Keratinocyte (primary cell): ENCODE measurements at regions not wholly inside any gene's neighbourhood (a gene's known extent, or its start where the extent isn't known, plus 50 kb on each side); places are given as distances from the start of the nearest gene placed in this dataset.

Experiments used
- DNase-seq: peaks from one replicate; pipeline ENCODE4 v3.0.0-alpha.2; 2011; ENCODE audit warnings: low read depth, missing footprints, low spot score
- FAIRE-seq: peaks from 2 replicates; lab custom pipeline; 2011; peaks lifted over from hg19 to GRCh38; lab: Jason Lieb, UNC
- H2AFZ ChIP-seq: 2 replicates; pipeline ENCODE4 v1.6.0; 2012; ENCODE audit warnings: low read length, control low read depth, inconsistent platforms; ENCODE audit not compliant: control insufficient read depth
- H3K27ac ChIP-seq: 2 replicates; pipeline ENCODE4 v1.5.1; 2011; ENCODE audit warnings: low read length; ENCODE audit not compliant: control insufficient read depth, insufficient read depth
- H3K27me3 ChIP-seq: 3 replicates; pipeline ENCODE4 v1.6.0; 2011; ENCODE audit warnings: low read length; ENCODE audit not compliant: control insufficient read depth, insufficient read depth; ENCODE audit errors: extremely low read depth
- H3K36me3 ChIP-seq, 2 experiments: 2 replicates in 1 of 2; 3 replicates in 1 of 2; pipeline ENCODE4 v1.5.1; 2011; ENCODE audit warnings: low read length in 2 of 2, mild to moderate bottlenecking in 1 of 2; ENCODE audit not compliant: control insufficient read depth in 2 of 2, insufficient read depth in 2 of 2; ENCODE audit errors: extremely low read depth in 1 of 2
- H3K4me1 ChIP-seq: 3 replicates; pipeline ENCODE4 v1.5.1; 2011; ENCODE audit warnings: low read length; ENCODE audit not compliant: control insufficient read depth, insufficient read depth; ENCODE audit errors: extremely low read depth
- H3K4me2 ChIP-seq: 3 replicates; pipeline ENCODE4 v1.6.0; 2011; ENCODE audit warnings: low read depth, low read length; ENCODE audit not compliant: control insufficient read depth, insufficient read depth; ENCODE audit errors: extremely low read depth
- H3K4me3 ChIP-seq, 3 experiments: fragments of 200-600 bp in 1 of 3; sonication (generic) in 1 of 3; 2 replicates in 2 of 3; 3 replicates in 1 of 3; pipeline ENCODE4 v1.5.1; 2011 to 2016; ENCODE audit warnings: low read length in 3 of 3, mild to moderate bottlenecking in 3 of 3, control low read depth in 2 of 3, inconsistent platforms in 1 of 3, low read depth in 1 of 3, mixed read lengths in 1 of 3, mixed run types in 1 of 3, moderate library complexity in 1 of 3; ENCODE audit not compliant: control insufficient read depth in 2 of 3, insufficient read depth in 2 of 3; ENCODE audit errors: extremely low read depth in 1 of 3
- H3K79me2 ChIP-seq: 2 replicates; pipeline ENCODE4 v1.6.0; 2012; ENCODE audit warnings: low read length; ENCODE audit not compliant: control insufficient read depth, insufficient read depth
- H3K9ac ChIP-seq: 3 replicates; pipeline ENCODE4 v1.6.0; 2011; ENCODE audit warnings: low read length; ENCODE audit not compliant: control insufficient read depth, insufficient read depth; ENCODE audit errors: extremely low read depth
- H3K9me1 ChIP-seq: 3 replicates; pipeline ENCODE4 v1.6.0; 2011; ENCODE audit warnings: low read length; ENCODE audit not compliant: control insufficient read depth, insufficient read depth; ENCODE audit errors: extremely low read depth
- H3K9me3 ChIP-seq: 2 replicates; pipeline ENCODE4 v1.5.1; 2012; ENCODE audit warnings: low read depth, low read length; ENCODE audit not compliant: control insufficient read depth
- H4K20me1 ChIP-seq: 3 replicates; pipeline ENCODE4 v1.6.0; 2011; ENCODE audit warnings: low read length; ENCODE audit not compliant: control insufficient read depth, insufficient read depth; ENCODE audit errors: extremely low read depth
- CTCF ChIP-seq, 3 experiments: IDR thresholded peaks in 1 of 3; conservative IDR thresholded peaks in 1 of 3; optimal IDR thresholded peaks in 1 of 3; 2 replicates in 2 of 3; 3 replicates in 1 of 3; pipeline versions ENCODE3 to v1.5.1; 2011; ENCODE audit warnings: low read length in 3 of 3, mild to moderate bottlenecking in 3 of 3, moderate library complexity in 2 of 3, control low read depth in 1 of 3, inconsistent platforms in 1 of 3; ENCODE audit not compliant: insufficient read depth in 2 of 3; ENCODE audit errors: extremely low read depth in 1 of 3
- EZH2 ChIP-seq: IDR thresholded peaks from one replicate; pipeline ENCODE4 v1.6.1; 2012; ENCODE audit warnings: inconsistent platforms, mild to moderate bottlenecking, low read length, moderate library complexity
- dilution Hi-C: fragments of 300-500 bp; cut with MboI; formaldehyde crosslinking; loops from one replicate; pipeline ENCODE4 v1.7.0; 2020; ENCODE audit warnings: low sequenced_read_pairs; ENCODE audit not compliant: extremely low pct_ligation_motif_present

GRCh38 chr12:91984556-91984955 lies 161.1 kb downstream of the BTG1 start:
- Histone ChIP-seq H3K27ac (no peak overlapping the region), H3K27me3 (no peaks in the 10 kb centered on the region), H3K4me1 (no peaks in the 10 kb centered on the region), H3K9me3 (no peaks in the 10 kb centered on the region), H3K9ac (no peak overlapping the region), H3K36me3 (no peaks in the 10 kb centered on the region), H2AFZ (no peak overlapping the region), H4K20me1 (no peaks in the 10 kb centered on the region), H3K79me2 (no peaks in the 10 kb centered on the region), H3K4me3 (no peak overlapping the region), H3K4me2 (no peak overlapping the region), H3K9me1 (no peaks in the 10 kb centered on the region)
- dilution Hi-C loops = no loop called here
- DNase-seq (no peak), FAIRE-seq (no peak)
- TF ChIP-seq EZH2 = no peak
- no peak for TF ChIP-seq CTCF (optimal IDR thresholded peaks at IDR 0.05 in 1 of 3, IDR thresholded peaks at IDR 0.05 in 1 of 3, conservative IDR thresholded peaks at IDR 0.05 in 1 of 3; ENCODE audit: extremely low read depth in 1 of 3, insufficient read depth in 2 of 3, low read length in 3 of 3)

- Histone ChIP-seq H4K20me1 (no peaks in the 10 kb centered on the region), H2AFZ (no peak overlapping the region), H3K27ac (no peak overlapping the region), H3K4me2 (no peak overlapping the region), H3K9me3 (no peaks in the 10 kb centered on the region), H3K4me3 (no peak overlapping the region), H3K9me1 (no peaks in the 10 kb centered on the region), H3K79me2 (no peaks in the 10 kb centered on the region), H3K27me3 (no peaks in the 10 kb centered on the region), H3K9ac (no peak overlapping the region), H3K4me1 (no peaks in the 10 kb centered on the region), H3K36me3 (no peaks in the 10 kb centered on the region)
- TF ChIP-seq EZH2 = no peak
- TF ChIP-seq CTCF (optimal IDR thresholded peaks at IDR 0.05 in 1 of 3, IDR thresholded peaks at IDR 0.05 in 1 of 3, conservative IDR thresholded peaks at IDR 0.05 in 1 of 3; ENCODE audit: extremely low read depth in 1 of 3, insufficient read depth in 2 of 3, low read length in 3 of 3) = no peak
- dilution Hi-C loops = no loop called here
- no peak for DNase-seq
- no peak for FAIRE-seq
These were observed 161.7 kb downstream of the BTG1 start for GRCh38 chr12:91983935-91984334.
